Tongue (tissue), 2 donors: ENCODE measurements at regions not wholly inside any gene's neighbourhood (a gene's known extent, or its start where the extent isn't known, plus 50 kb on each side); places are given as distances from the start of the nearest gene placed in this dataset. TPM values are rescaled to one million over a fixed set of nuclear protein-coding genes. Genes with fewer than 3 reads are reported as not detected.
A peak's percentile ranks its signal among the peaks of the same experiment; 100 is the strongest.
"Not testable (repeated sequence)": the region's sequence is repeated elsewhere in the genome, so short reads cannot be mapped to it uniquely, and the experiment has no call there.

Experiments used
- DNase-seq: peaks from one replicate; pipeline ENCODE4 v3.0.0-alpha.2; 2015
- small RNA-seq: library from RNA; depleted of rRNA; stranded (forward); fragments of <200 nt; gene quantifications from one replicate; pipeline ENCODE3, GENCODE V24; 2014; ENCODE audit warnings: low replicate concordance

GRCh38 chr9:67133124-67133523 lies 140.8 kb upstream of the SPATA31A3 start:
- DNase-seq: not testable (repeated sequence)

GRCh38 chr9:67116761-67117160 lies 124.4 kb upstream of the SPATA31A3 start:
- not testable (repeated sequence) for DNase-seq

- DNase-seq: not testable (repeated sequence)
Observed at GRCh38 chr9:67112148-67112547, 119.8 kb upstream of the SPATA31A3 start.

GRCh38 chr9:67111733-67112132 lies 119.4 kb upstream of the SPATA31A3 start:
- not testable (repeated sequence) for DNase-seq

GRCh38 chr9:67109859-67110258 lies 117.5 kb upstream of the SPATA31A3 start:
- not testable (repeated sequence) for DNase-seq

GRCh38 chr9:67106659-67107058 lies 114.3 kb upstream of the SPATA31A3 start:
- not testable (repeated sequence) for DNase-seq

- not testable (repeated sequence) for DNase-seq
Observed at GRCh38 chr9:67102506-67103276, 110.3 kb upstream of the SPATA31A3 start.

GRCh38 chr9:67091104-67091503 lies 98.8 kb upstream of the SPATA31A3 start:
- not testable (repeated sequence) for DNase-seq

- DNase-seq: not testable (repeated sequence)
Observed at GRCh38 chr9:67086862-67087261, 94.5 kb upstream of the SPATA31A3 start.

- not testable (repeated sequence) for DNase-seq
Observed at GRCh38 chr9:67066140-67066539, 73.8 kb upstream of the SPATA31A3 start.

GRCh38 chr9:67058898-67059715 lies 66.8 kb upstream of the SPATA31A3 start:
- DNase-seq: peak; percentile 27

Small RNA genes lying in the stretch of these regions (small RNA-seq; reads per million reads assigned to genes)
- not detected for gene RN7SL422P
